ENCODE measurements at regions not wholly inside any gene's neighbourhood (a gene's known extent, or its start where the extent isn't known, plus 50 kb on each side); places are given as distances from the start of the nearest gene placed in this dataset.
A peak's percentile ranks its signal among the peaks of the same experiment; 100 is the strongest.

DNA sequence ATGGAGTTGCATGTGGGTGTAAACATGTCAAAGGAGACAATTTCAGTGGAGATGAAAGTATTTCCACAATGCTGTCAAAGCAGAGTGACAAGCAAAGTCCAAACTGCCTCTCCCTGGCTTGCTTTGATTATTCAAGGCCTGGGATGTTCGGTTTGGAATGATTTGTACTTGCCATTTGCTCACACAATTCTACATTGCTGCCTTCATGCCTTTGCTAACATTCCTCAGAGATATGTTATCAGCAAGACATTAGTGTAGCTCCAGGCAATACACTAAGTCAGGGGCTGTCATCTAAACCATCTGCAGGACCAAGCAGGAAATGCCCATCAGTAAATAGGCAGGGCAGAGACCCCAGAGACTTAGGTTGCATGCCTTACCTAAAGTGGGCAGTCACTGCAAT is 79.6 kb upstream of the C1QTNF7 start:
- H3K4me1 ChIP-seq (ENCODE audit: insufficient read depth, low read length, poor library complexity, severe bottlenecking): peaks cover 29% of the 10 kb centered on the region
- no peak for DNase-seq (ENCODE audit: low spot score)
- no peak for TF ChIP-seq EZH2 (IDR thresholded peaks at IDR 0.05; ENCODE audit: borderline replicate concordance, low read depth, low read length, poor library complexity, severe bottlenecking)
- TF ChIP-seq, protein P1, sequence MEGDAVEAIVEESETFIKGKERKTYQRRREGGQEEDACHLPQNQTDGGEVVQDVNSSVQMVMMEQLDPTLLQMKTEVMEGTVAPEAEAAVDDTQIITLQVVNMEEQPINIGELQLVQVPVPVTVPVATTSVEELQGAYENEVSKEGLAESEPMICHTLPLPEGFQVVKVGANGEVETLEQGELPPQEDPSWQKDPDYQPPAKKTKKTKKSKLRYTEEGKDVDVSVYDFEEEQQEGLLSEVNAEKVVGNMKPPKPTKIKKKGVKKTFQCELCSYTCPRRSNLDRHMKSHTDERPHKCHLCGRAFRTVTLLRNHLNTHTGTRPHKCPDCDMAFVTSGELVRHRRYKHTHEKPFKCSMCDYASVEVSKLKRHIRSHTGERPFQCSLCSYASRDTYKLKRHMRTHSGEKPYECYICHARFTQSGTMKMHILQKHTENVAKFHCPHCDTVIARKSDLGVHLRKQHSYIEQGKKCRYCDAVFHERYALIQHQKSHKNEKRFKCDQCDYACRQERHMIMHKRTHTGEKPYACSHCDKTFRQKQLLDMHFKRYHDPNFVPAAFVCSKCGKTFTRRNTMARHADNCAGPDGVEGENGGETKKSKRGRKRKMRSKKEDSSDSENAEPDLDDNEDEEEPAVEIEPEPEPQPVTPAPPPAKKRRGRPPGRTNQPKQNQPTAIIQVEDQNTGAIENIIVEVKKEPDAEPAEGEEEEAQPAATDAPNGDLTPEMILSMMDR (conservative IDR thresholded peaks at IDR 0.05; ENCODE audit: low read depth, low read length): no peak
- no peaks in the 10 kb centered on the region for H3K27me3 ChIP-seq (replicated peaks; ENCODE audit: insufficient read depth, low read depth, low read length, poor library complexity)
- ChIA-PET POLR2A (ENCODE audit: low non-redundant PET) (no interaction called here), CTCF (no interaction called here)
- no peaks in the 10 kb centered on the region for H3K36me3 ChIP-seq (ENCODE audit: insufficient read depth, low read length, poor library complexity, severe bottlenecking)
- BruUV-seq (replicated peaks): no TSS peak
- no peak overlapping the region for H3K4me3 ChIP-seq (ENCODE audit: low read depth, low read length, poor library complexity, severe bottlenecking)
- intact Hi-C loops (cut with micrococcal nuclease; ENCODE audit: unreplicated experiment): no loop called here
- no peaks in the 10 kb centered on the region for H3K9me3 ChIP-seq (ENCODE audit: low read depth, low read length, poor library complexity, severe bottlenecking)
- H3K27ac ChIP-seq (ENCODE audit: low read depth, low read length, poor library complexity, severe bottlenecking): no peak overlapping the region

DNA sequence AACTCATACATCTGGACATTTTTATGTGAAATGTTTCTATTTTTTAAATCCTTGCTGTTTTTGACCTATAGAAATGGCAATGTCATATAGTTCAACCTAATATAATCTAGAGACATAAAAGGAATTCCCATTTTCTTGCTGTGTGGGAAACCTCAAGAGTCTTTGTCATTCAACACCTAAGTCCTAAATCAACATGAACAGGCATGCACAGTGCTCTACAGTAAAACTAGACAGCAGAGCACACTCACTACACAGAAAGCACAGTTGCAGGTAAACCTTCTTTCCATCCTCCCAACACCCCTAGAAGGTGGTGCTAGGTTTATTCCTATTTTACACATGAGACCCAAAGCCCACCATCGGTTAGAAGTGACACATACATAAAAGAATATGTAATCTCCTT is 79.1 kb upstream of the C1QTNF7 start:
- Histone ChIP-seq H3K9me3 (ENCODE audit: low read depth, low read length, poor library complexity, severe bottlenecking) (no peaks in the 10 kb centered on the region), H3K36me3 (ENCODE audit: insufficient read depth, low read length, poor library complexity, severe bottlenecking) (no peaks in the 10 kb centered on the region), H3K4me3 (ENCODE audit: low read depth, low read length, poor library complexity, severe bottlenecking) (no peak overlapping the region), H3K27ac (ENCODE audit: low read depth, low read length, poor library complexity, severe bottlenecking) (peak overlapping the region; percentile 26), H3K4me1 (ENCODE audit: insufficient read depth, low read length, poor library complexity, severe bottlenecking) (peaks cover 24% of the 10 kb centered on the region), H3K27me3 (replicated peaks; ENCODE audit: insufficient read depth, low read depth, low read length, poor library complexity) (no peaks in the 10 kb centered on the region)
- no peak for TF ChIP-seq EZH2 (IDR thresholded peaks at IDR 0.05; ENCODE audit: borderline replicate concordance, low read depth, low read length, poor library complexity, severe bottlenecking)
- TF ChIP-seq, protein P1 (conservative IDR thresholded peaks at IDR 0.05; ENCODE audit: low read depth, low read length): no peak
- no peak for DNase-seq (ENCODE audit: low spot score)
- ChIA-PET POLR2A (ENCODE audit: low non-redundant PET) (no interaction called here), CTCF (no interaction called here)
- intact Hi-C loops (cut with micrococcal nuclease; ENCODE audit: unreplicated experiment): no loop called here
- no TSS peak for BruUV-seq (replicated peaks)

DNA sequence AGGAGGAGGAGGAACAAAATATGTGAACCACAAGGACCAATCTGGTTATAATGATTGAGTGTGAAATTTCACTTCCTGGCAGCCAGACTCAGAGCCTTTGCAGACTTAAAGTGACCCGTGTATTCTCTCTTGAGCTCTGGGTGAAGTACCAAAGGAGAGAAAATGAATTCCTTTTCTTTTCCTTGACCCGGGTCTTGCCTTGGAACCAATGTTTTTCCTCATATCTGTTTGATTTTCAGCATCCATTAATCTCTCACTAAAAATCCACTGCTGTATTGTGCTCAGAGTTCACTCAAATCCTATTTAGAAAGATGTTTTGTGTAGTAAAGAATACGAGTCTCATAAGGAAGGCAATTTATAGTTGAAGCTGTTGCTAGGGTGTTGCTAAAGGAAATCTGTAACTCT is 78.3 kb upstream of the C1QTNF7 start:
- Histone ChIP-seq H3K36me3 (ENCODE audit: insufficient read depth, low read length, poor library complexity, severe bottlenecking) (no peaks in the 10 kb centered on the region), H3K4me1 (ENCODE audit: insufficient read depth, low read length, poor library complexity, severe bottlenecking) (peaks cover 24% of the 10 kb centered on the region), H3K9me3 (ENCODE audit: low read depth, low read length, poor library complexity, severe bottlenecking) (no peaks in the 10 kb centered on the region), H3K27ac (ENCODE audit: low read depth, low read length, poor library complexity, severe bottlenecking) (peak overlapping the region; percentile 26), H3K4me3 (ENCODE audit: low read depth, low read length, poor library complexity, severe bottlenecking) (peak overlapping the region; percentile 13), H3K27me3 (replicated peaks; ENCODE audit: insufficient read depth, low read depth, low read length, poor library complexity) (no peaks in the 10 kb centered on the region)
- TF ChIP-seq EZH2 (IDR thresholded peaks at IDR 0.05; ENCODE audit: borderline replicate concordance, low read depth, low read length, poor library complexity, severe bottlenecking): no peak
- TF ChIP-seq, protein P1 (conservative IDR thresholded peaks at IDR 0.05; ENCODE audit: low read depth, low read length): no peak
- CTCF ChIA-PET: no interaction called here
- peak; percentile 81 for DNase-seq (ENCODE audit: low spot score)
- no TSS peak for BruUV-seq (replicated peaks)
- intact Hi-C loops (cut with micrococcal nuclease; ENCODE audit: unreplicated experiment): no loop called here
- POLR2A ChIA-PET (ENCODE audit: low non-redundant PET): no interaction called here

Measured in A673 (cell line).